HG03095 (cell line): ENCODE measurements at regions not wholly inside any gene's neighbourhood (a gene's known extent, or its start where the extent isn't known, plus 50 kb on each side); places are given as distances from the start of the nearest gene placed in this dataset.
A peak's percentile ranks its signal among the peaks of the same experiment; 100 is the strongest.
"Not testable (repeated sequence)": the region's sequence is repeated elsewhere in the genome, so short reads cannot be mapped to it uniquely, and the experiment has no call there.

Source experiments
- ATAC-seq: cut with Tn5 transposase; IDR thresholded peaks from one replicate; pipeline ENCODE4 v1.9.1; 2021; ENCODE audit warnings: moderate library complexity; ENCODE audit not compliant: unreplicated experiment

- no peak for ATAC-seq
These were observed 119.5 kb upstream of the JADE1 start for GRCh38 chr4:128690011-128690410.

GRCh38 chr4:128688846-128689437 lies 120.6 kb upstream of the JADE1 start:
- no peak for ATAC-seq

- ATAC-seq, result no peak
These were observed 121.3 kb upstream of the JADE1 start for GRCh38 chr4:128688033-128688721.

- ATAC-seq, result no peak
These were observed 122.7 kb upstream of the JADE1 start for GRCh38 chr4:128686810-128687209.

GRCh38 chr4:128686032-128686465 lies 123.5 kb upstream of the JADE1 start:
- no peak for ATAC-seq

GRCh38 chr4:128684016-128684415 lies 125.5 kb upstream of the JADE1 start:
- ATAC-seq, result no peak

GRCh38 chr4:128682942-128683666 lies 126.4 kb upstream of the JADE1 start:
- ATAC-seq, result no peak

- ATAC-seq, result no peak
These were observed 133.4 kb upstream of the JADE1 start for GRCh38 chr4:128676095-128676494.

- peak; percentile 87 for ATAC-seq
These were observed 134.4 kb upstream of the JADE1 start for GRCh38 chr4:128675083-128675482.

GRCh38 chr4:128673159-128673558 lies 136.3 kb upstream of the JADE1 start:
- ATAC-seq, result not testable (repeated sequence)

- not testable (repeated sequence) for ATAC-seq
These were observed 136.9 kb upstream of the JADE1 start for GRCh38 chr4:128672596-128672995.

GRCh38 chr4:128670513-128670912 lies 139.0 kb upstream of the JADE1 start:
- no peak for ATAC-seq

GRCh38 chr4:128668566-128668965 lies 140.9 kb upstream of the JADE1 start:
- no peak for ATAC-seq

- no peak for ATAC-seq
These were observed 144.0 kb upstream of the JADE1 start for GRCh38 chr4:128665514-128665913.

GRCh38 chr4:128663325-128663724 lies 146.2 kb upstream of the JADE1 start:
- ATAC-seq, result peak; percentile 95

GRCh38 chr4:128661479-128661878 lies 148.0 kb upstream of the JADE1 start:
- no peak for ATAC-seq

GRCh38 chr4:128660361-128661215 lies 148.9 kb upstream of the JADE1 start:
- no peak for ATAC-seq

- no peak for ATAC-seq
These were observed 151.3 kb upstream of the JADE1 start for GRCh38 chr4:128658214-128658631.

- no peak for ATAC-seq
These were observed 151.9 kb upstream of the JADE1 start for GRCh38 chr4:128657638-128658037.

- no peak for ATAC-seq
These were observed 155.0 kb upstream of the JADE1 start for GRCh38 chr4:128654465-128654864.
